ENCODE measurements at regions not wholly inside any gene's neighbourhood (a gene's known extent, or its start where the extent isn't known, plus 50 kb on each side); places are given as distances from the start of the nearest gene placed in this dataset.

DNA sequence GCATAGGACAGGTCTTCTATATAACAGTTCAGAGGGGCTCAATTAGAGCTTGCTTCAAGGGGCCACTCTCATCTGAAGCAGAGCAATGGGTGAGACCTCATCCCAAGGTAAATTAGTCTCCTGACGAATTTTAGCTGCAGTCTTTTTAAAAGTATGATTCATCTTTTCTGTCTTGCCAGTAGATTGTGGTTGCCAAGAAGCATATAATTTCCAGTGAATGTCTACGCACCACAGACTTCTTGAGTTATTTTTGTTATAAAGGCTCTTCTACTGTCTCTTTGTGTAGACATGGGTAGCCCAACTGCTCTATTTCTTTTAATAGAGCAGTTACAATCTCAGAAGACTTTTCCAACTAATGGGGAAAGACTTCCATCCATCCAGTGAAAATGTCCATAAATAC, 108.9 kb upstream of the FMN2 start (continued):
- TF ChIP-seq, protein P1, sequence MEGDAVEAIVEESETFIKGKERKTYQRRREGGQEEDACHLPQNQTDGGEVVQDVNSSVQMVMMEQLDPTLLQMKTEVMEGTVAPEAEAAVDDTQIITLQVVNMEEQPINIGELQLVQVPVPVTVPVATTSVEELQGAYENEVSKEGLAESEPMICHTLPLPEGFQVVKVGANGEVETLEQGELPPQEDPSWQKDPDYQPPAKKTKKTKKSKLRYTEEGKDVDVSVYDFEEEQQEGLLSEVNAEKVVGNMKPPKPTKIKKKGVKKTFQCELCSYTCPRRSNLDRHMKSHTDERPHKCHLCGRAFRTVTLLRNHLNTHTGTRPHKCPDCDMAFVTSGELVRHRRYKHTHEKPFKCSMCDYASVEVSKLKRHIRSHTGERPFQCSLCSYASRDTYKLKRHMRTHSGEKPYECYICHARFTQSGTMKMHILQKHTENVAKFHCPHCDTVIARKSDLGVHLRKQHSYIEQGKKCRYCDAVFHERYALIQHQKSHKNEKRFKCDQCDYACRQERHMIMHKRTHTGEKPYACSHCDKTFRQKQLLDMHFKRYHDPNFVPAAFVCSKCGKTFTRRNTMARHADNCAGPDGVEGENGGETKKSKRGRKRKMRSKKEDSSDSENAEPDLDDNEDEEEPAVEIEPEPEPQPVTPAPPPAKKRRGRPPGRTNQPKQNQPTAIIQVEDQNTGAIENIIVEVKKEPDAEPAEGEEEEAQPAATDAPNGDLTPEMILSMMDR (conservative IDR thresholded peaks at IDR 0.05; ENCODE audit: low read depth in 2 of 2), result no peak
- TF ChIP-seq STAT1 (IDR thresholded peaks at IDR 0.05; ENCODE audit: unreplicated experiment) (no peak), CREB1 (CRISPR knock-in tag; IDR thresholded peaks at IDR 0.05; ENCODE audit: low read depth) (no peak), NANOG (IDR thresholded peaks at IDR 0.05; ENCODE audit: borderline replicate concordance) (no peak), ZNF114 (CRISPR knock-in tag; IDR thresholded peaks at IDR 0.05) (no peak), ZNF331 (CRISPR knock-in tag; IDR thresholded peaks at IDR 0.05; ENCODE audit: low read depth) (no peak), EZH2phosphoT487 (IDR thresholded peaks at IDR 0.05; ENCODE audit: unreplicated experiment) (no peak), EZH2 (IDR thresholded peaks at IDR 0.05; ENCODE audit: low read depth, unreplicated experiment) (no peak)
- TF ChIP-seq, protein P2, sequence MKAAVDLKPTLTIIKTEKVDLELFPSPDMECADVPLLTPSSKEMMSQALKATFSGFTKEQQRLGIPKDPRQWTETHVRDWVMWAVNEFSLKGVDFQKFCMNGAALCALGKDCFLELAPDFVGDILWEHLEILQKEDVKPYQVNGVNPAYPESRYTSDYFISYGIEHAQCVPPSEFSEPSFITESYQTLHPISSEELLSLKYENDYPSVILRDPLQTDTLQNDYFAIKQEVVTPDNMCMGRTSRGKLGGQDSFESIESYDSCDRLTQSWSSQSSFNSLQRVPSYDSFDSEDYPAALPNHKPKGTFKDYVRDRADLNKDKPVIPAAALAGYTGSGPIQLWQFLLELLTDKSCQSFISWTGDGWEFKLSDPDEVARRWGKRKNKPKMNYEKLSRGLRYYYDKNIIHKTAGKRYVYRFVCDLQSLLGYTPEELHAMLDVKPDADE (IDR thresholded peaks at IDR 0.05), result no peak

DNA sequence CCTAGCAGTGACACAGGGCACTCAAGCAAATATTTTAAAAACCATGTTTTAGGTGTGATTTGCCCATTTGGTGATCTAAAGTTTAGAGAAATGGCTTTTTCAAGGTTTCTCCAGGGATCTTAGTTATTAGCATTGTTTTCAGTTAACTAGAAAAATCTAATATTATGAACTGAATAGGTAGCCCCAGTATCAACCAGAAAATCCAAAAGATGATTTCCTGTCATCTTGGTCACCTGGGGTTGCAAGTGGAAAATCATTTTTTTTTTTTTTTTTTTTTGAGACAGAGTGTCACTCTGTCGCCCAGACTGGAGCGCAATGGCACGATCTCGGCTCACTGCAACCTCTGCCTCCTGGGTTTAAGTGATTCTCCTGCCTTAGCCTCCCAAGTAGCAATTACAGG, 106.6 kb upstream of the FMN2 start:
- Mint-ChIP-seq H3K4me1 (no peaks in the 10 kb centered on the region), H3K4me3 (no peak overlapping the region), H3K27me3 (ENCODE audit: insufficient read depth, low read depth, poor library complexity) (peaks cover 1% of the 10 kb centered on the region), H3K27ac (no peak overlapping the region), H3K36me3 (ENCODE audit: low read depth) (peaks cover 56% of the 10 kb centered on the region), H3K9me3 (peaks cover 67% of the 10 kb centered on the region)
- Histone ChIP-seq H3K4me3 (no peak overlapping the region), H3K27me3 (ENCODE audit: insufficient read depth) (no peaks in the 10 kb centered on the region), H3K79me2 (replicated peaks; ENCODE audit: insufficient read depth) (no peaks in the 10 kb centered on the region), H3K9me2 (ENCODE audit: insufficient read depth) (peaks cover 5% of the 10 kb centered on the region; the same call in 1 of the 2 replicates), H3K36me3 (ENCODE audit: insufficient read depth) (no peaks in the 10 kb centered on the region), H3K27ac (ENCODE audit: low read depth) (no peak overlapping the region), H4K20me1 (replicated peaks; ENCODE audit: insufficient read depth) (no peaks in the 10 kb centered on the region), H2AFZ (no peak overlapping the region), H3F3A (replicated peaks; ENCODE audit: low read depth) (no peaks in the 10 kb centered on the region), H3K4me2 (no peak overlapping the region), H3K4me1 (ENCODE audit: insufficient read depth) (no peaks in the 10 kb centered on the region)
- ATAC-seq (no peak), DNase-seq (ENCODE audit: low spot score) (peak; percentile 44)
- TF ChIP-seq ZNF331 (CRISPR knock-in tag; IDR thresholded peaks at IDR 0.05; ENCODE audit: low read depth), result no peak
- no peak for TF ChIP-seq EZH2 (IDR thresholded peaks at IDR 0.05; ENCODE audit: low read depth, unreplicated experiment)
- TF ChIP-seq, protein P2 (IDR thresholded peaks at IDR 0.05), result no peak
- no peak for TF ChIP-seq STAT1 (IDR thresholded peaks at IDR 0.05; ENCODE audit: unreplicated experiment)
- no peak for TF ChIP-seq NANOG (IDR thresholded peaks at IDR 0.05; ENCODE audit: borderline replicate concordance)
- TF ChIP-seq, protein P3, sequence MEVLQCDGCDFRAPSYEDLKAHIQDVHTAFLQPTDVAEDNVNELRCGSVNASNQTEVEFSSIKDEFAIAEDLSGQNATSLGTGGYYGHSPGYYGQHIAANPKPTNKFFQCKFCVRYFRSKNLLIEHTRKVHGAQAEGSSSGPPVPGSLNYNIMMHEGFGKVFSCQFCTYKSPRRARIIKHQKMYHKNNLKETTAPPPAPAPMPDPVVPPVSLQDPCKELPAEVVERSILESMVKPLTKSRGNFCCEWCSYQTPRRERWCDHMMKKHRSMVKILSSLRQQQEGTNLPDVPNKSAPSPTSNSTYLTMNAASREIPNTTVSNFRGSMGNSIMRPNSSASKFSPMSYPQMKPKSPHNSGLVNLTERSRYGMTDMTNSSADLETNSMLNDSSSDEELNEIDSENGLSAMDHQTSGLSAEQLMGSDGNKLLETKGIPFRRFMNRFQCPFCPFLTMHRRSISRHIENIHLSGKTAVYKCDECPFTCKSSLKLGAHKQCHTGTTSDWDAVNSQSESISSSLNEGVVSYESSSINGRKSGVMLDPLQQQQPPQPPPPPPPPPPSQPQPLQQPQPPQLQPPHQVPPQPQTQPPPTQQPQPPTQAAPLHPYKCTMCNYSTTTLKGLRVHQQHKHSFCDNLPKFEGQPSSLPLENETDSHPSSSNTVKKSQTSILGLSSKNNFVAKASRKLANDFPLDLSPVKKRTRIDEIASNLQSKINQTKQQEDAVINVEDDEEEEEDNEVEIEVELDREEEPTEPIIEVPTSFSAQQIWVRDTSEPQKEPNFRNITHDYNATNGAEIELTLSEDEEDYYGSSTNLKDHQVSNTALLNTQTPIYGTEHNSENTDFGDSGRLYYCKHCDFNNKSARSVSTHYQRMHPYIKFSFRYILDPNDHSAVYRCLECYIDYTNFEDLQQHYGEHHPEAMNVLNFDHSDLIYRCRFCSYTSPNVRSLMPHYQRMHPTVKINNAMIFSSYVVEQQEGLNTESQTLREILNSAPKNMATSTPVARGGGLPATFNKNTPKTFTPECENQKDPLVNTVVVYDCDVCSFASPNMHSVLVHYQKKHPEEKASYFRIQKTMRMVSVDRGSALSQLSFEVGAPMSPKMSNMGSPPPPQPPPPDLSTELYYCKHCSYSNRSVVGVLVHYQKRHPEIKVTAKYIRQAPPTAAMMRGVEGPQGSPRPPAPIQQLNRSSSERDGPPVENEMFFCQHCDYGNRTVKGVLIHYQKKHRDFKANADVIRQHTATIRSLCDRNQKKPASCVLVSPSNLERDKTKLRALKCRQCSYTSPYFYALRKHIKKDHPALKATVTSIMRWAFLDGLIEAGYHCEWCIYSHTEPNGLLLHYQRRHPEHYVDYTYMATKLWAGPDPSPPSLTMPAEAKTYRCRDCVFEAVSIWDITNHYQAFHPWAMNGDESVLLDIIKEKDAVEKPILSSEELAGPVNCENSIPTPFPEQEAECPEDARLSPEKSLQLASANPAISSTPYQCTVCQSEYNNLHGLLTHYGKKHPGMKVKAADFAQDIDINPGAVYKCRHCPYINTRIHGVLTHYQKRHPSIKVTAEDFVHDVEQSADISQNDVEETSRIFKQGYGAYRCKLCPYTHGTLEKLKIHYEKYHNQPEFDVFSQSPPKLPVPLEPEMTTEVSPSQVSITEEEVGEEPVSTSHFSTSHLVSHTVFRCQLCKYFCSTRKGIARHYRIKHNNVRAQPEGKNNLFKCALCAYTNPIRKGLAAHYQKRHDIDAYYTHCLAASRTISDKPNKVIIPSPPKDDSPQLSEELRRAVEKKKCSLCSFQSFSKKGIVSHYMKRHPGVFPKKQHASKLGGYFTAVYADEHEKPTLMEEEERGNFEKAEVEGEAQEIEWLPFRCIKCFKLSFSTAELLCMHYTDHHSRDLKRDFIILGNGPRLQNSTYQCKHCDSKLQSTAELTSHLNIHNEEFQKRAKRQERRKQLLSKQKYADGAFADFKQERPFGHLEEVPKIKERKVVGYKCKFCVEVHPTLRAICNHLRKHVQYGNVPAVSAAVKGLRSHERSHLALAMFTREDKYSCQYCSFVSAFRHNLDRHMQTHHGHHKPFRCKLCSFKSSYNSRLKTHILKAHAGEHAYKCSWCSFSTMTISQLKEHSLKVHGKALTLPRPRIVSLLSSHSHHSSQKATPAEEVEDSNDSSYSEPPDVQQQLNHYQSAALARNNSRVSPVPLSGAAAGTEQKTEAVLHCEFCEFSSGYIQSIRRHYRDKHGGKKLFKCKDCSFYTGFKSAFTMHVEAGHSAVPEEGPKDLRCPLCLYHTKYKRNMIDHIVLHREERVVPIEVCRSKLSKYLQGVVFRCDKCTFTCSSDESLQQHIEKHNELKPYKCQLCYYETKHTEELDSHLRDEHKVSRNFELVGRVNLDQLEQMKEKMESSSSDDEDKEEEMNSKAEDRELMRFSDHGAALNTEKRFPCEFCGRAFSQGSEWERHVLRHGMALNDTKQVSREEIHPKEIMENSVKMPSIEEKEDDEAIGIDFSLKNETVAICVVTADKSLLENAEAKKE (CRISPR knock-in tag; IDR thresholded peaks at IDR 0.05), result no peak

Data from GM23338 (cell line).